HG03575 (cell line): ENCODE measurements at regions not wholly inside any gene's neighbourhood (a gene's known extent, or its start where the extent isn't known, plus 50 kb on each side); places are given as distances from the start of the nearest gene placed in this dataset.
A peak's percentile ranks its signal among the peaks of the same experiment; 100 is the strongest.
"Not testable (repeated sequence)": the region's sequence is repeated elsewhere in the genome, so short reads cannot be mapped to it uniquely, and the experiment has no call there.

ENCODE experiments used
- ATAC-seq: cut with Tn5 transposase; IDR thresholded peaks from one replicate; pipeline ENCODE4 v1.9.1; 2021; ENCODE audit not compliant: unreplicated experiment, insufficient number of reproducible peaks, low FRiP score; ENCODE audit errors: extremely low read depth

DNA sequence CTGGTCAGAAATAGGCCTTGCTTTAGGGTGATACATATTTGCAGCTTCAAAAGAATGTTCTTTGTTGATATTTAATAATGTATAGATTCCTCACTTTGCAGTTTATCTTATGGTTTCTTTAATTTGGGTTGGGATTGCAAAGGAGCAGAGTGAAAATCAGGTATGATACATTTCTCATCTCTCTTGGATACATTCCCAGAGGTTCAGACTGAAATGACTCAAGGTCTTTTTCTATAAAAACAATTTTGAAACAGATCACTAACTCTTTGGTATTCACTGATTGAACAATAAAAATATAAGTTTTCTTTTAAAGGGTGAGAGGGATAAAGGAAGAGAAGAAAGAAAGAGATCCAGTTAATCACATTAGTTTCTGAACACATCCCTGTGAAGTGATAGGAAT lies 606.5 kb upstream of the CAMK1G start:
- no peak for ATAC-seq

DNA sequence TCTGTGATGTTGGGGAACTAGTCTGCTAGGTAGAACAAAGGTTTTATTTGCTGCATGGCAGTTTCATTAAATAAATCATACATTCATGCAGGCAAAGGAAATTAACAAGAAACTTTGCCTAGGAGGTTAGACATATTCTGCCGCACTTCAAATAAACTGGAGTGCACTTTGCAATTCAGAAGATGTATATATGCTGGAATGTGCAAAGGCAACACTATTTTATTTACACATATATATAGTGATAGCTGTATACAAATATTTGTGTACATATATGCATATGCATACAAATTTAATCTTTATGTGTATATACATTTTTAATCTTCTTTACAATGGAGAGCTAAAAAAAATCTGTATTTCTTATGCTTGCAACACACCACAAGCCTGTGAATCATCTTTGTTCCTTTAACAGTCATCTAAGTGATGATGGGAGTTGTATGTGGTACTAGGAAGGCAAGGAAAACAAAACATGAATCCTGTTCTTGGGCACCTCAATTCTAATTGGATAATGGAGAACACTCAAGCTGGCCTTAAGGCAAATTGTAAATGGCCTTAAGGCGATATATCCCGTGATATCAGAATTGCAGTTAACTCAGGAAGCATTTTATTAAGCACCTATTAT lies 605.8 kb upstream of the CAMK1G start:
- no peak for ATAC-seq

DNA sequence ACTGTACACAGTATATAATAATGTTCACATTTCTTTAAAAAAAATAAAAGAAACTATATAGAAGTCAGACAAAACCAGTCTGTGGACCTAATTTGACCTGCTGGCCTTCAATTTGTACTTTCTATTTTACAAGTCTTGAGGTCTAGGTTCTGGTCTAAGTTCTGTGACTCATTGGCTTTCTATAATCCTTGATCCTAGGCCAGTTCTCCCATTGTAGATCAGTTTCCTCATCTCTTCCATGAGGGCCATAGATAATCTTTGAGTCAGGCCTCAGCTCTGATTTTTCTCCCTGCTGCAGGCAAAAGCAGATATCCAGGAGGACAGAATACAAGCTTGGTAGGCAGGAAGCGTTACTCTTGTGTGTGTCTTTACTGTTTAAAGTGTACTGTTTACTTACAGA lies 603.7 kb upstream of the CAMK1G start:
- ATAC-seq, result no peak

DNA sequence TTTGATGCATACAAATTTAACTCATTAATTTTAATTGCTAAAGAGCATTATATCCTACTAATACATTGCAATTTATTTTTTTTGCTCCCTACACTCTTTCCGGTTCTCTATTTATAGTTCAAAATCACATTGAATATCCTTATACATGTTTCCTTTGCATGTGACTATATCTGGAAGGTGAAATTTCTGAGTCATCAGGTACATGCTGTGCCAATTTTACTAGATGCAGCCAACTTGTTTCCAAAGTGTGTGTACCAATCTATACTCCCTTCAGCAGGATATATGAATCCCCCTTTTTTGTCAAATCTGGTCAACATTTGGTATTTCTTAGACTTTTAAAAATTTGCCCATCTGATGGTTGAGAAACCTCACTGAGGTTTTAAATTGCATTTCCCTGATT lies 602.9 kb upstream of the CAMK1G start:
- no peak for ATAC-seq

DNA sequence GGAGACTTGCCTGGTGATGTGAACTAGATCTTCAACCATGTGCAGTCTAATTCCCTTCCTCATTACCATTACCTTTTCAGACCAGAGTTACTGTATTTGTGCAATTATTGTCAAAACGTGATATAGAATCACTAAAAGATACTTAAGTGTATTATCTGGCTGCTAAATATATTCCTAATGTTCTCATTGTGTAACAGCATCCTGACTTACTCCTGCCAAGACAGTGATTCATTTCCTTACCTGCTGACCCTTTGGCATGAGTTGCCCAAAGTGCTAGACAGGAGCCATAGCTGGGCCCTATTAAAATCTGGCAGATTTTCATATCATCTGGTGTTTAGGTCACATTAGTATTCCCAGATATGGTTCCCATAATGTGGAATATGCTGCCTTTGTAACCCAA lies 598.3 kb upstream of the CAMK1G start:
- ATAC-seq, result no peak

DNA sequence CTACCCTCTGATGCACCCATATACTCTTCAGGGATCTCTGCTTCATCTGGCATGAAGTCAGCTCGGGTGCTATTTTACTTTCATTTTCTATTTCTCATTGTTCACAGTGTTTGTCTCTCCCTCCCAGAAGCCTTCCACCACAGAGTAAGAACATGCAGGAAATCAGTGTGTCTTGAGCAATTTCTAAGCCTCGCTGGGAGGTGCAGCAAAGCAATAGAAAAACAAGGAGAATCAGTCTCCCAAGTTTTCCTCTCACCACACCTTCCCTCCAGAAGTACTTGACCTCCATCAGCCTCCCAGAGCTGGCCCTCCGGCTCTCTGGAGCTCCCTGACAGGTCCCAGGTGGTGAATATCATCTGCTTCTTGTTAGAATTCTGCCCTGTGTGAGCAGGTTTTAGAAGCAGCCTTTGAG lies 594.7 kb upstream of the CAMK1G start:
- ATAC-seq, result peak; percentile 95

DNA sequence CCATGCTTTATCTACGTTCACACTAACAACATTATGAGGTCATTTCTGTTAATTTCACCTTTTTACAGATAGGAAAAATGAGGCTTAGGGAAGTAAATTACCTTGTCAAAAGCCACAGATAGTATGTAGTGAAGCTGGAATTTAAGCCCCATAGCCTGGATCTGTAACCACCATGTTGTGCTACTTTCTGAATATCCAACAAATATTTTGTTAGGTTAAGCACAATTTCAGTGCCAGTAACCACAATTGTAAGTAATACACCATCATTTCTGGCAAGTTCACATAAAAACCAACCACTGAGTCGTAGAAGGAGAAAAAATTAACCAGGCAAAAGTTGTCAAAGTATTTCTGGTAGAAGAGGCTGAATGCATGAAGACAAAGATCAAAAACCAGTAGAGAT lies 593.1 kb upstream of the CAMK1G start:
- no peak for ATAC-seq

DNA sequence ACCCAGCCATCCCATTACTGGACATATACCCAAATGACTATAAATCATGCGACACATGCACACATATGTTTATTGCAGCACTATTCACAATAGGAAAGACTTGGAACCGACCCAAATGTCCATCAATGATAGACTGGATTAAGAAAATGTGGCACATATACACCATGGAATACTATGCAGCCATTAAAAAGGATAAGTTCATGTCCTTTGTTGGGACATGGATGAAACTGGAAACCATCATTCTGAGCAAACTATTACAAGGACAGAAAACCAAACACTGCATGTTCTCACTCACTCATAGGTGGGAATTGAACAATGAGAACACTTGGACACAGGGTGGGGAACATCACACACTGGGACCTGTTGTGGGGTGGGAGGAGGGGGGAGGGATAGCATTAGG lies 586.5 kb upstream of the CAMK1G start:
- ATAC-seq, result not testable (repeated sequence)

DNA sequence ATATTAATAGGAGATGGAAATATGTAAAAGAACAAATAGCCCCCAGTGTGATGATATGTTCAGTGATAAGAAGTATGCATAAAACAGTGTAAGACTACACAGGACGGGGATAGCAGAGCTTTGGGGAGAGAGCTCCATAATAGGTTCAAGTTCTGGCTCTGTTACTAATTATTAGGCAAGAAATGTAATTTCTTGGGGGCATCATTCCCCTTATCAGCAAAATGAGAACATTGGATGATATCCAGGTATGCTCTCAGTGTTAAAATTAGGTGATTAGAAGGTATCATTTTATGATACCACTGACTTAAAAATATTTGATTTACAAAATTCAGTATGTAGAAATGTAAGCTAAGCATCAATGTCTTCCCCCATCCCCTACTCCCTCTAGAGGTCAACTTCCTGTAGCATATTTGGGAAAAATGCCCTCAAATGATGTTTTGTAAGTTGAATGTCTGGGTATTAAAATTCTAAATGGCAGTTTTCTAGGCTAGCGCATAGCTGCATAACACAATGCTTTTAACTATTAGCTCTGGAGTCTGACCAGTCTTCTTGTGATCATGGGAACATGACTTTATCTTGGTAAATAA lies 585.7 kb upstream of the CAMK1G start:
- ATAC-seq, result no peak

DNA sequence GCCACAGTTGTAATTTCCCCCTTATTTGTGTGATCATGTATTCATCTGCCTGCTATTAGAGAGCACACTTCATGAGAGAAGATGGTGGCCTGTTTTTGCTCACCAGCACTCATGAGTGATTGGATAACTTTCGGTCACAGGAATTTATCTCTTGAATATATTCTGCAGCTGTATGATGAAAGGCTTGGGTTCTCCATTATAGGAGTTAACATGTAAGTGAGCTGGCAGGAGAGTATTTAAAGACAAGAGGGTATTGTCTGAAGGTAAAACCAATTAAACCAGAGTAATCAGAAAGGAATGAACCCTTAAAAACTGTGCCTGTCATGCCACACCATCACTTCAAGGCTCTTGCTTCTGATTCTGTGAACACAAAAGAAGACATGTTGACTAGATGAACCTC lies 574.9 kb upstream of the CAMK1G start:
- no peak for ATAC-seq

DNA sequence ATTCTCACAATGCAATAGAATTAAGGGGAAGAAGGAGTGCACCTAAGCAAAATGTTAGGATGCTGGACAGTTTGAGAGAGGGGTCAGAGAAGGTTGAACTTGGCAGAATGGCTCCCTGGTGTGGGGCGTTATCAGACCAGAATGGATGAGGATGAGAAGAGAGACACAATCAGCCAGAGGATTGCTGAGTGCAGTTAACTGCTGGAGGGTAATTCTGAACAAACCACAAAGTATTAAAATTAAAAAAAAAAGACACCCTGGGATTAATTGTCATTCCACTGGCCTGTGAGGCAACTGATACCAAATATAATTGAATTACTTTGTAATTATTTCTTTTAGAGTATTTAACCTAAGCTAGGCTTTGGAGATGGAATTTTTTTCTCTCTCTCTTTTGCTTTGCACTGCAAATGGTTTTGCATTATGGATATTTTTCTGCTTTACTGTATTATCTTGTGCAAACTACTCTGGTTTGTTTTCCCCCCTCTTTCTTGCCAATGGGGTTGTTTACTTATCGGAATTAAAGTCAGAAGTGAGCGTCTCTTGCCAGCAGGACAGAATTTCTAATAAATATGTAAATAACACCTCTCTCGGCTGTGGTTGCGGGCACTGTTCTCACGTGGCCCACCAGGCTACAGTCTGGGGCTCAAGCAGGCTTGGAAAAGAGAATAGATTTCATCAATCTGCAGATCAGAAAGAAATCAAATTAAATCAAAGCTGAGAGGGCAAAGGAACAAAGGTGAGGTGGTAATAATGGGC lies 572.9 kb upstream of the CAMK1G start:
- ATAC-seq, result no peak

DNA sequence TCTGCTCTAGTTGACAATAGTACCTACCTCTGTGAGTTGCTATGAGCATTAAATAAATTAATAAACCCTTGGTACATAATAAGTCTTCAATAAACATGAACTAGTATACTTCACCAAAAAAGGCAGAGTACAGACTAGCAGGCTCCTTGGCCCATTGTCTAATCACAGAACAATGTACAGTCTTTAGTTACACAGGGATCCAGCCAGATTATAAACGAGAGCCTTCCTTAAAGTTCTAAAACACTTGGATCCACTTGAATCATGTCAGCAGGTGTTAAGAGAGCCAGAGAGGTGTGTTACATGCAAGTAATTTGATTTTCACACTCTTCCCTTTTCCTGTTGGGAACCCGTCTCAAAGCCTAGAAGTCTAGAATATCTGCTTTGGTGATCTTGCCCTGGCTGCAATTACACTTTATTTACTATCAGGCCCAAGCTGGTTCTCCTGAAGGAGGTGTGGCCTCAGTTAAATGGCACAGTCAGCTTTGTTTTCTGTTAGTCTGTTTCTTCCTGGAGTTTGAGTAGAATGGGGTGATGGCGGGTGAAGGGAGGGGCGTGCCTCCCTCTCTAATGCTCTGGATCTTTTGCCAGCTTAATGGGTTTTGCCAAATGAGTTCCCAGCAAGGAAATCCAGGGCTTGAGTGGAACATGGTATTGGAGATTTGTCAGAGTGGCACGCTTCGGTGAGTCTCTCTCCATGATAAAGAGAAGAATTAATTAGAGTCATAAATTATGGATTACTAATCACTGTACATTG lies 570.9 kb upstream of the CAMK1G start:
- no peak for ATAC-seq

DNA sequence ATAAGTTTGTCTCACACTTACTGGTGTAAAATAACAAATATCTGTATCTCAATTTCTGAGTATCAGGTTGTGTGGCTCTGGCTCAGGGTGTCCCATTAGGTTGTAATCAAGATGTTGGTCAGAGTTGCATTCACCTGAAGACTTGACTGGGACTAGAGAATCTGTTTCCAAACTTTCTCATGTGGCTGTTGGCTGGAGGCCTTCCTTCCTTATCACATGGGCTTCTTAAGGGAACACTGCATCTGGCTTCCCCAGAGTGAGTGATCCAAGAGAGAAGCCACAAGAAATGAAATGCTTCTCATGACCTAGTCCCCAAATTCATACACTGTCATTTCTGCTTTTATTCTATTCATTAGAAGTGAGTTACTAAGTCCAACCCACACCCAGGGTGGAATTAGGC lies 568.4 kb upstream of the CAMK1G start:
- no peak for ATAC-seq

DNA sequence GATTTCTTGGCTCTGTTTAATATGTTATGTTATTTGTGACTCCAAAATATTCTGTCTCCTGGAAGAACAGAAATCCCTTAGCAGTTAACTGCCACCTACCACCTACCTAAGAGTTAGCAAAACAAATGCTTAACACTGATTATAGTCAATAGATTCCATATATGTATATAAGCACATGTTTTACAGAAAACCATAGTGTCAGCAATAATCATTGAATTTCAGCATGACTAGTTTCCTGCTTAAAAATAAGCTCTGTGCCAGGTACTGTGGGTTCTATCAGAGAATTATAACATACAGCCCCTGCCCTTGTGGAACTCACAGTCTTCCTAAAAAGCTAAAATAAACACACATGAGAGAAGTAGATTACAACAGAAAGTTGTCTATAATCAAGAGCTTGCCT lies 561.9 kb upstream of the CAMK1G start:
- no peak for ATAC-seq

DNA sequence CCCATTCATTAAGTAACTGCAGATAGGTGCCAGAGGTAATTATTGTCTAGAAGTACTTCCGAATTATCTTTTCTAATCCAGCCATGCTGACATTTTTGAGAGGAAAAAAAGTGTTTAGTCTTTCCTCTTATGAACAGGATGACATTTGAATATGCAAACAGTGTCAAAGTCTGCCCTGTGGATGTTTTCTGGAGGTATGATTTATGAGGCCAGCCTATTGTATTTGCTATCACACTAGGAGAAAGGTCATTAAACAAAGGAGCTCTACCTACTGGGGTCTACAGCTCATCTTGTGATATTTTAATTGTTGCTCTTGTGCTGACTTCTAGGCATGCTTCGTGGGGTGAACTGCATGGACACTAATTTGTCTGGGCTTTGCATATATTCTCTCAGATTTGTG lies 559.7 kb upstream of the CAMK1G start:
- ATAC-seq, result no peak

DNA sequence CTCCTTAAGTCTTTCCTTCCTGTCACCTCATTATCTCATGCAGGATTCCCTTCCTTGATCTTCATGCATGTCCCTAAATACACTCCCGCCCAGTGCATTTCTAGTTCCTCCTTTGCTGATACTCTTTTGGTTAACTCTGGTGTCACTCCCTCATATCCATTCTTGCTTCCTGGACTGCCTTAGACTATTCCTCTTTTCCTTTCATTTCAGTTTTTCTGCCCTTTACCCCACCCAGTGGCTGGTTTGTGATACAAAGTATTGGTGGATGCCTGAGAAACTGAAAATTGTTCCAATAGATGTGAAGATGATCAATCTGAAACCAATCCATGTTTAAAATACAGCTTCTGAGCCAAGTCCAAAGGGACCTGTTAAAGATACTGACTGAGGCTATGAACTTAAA lies 553.8 kb upstream of the CAMK1G start:
- no peak for ATAC-seq

DNA sequence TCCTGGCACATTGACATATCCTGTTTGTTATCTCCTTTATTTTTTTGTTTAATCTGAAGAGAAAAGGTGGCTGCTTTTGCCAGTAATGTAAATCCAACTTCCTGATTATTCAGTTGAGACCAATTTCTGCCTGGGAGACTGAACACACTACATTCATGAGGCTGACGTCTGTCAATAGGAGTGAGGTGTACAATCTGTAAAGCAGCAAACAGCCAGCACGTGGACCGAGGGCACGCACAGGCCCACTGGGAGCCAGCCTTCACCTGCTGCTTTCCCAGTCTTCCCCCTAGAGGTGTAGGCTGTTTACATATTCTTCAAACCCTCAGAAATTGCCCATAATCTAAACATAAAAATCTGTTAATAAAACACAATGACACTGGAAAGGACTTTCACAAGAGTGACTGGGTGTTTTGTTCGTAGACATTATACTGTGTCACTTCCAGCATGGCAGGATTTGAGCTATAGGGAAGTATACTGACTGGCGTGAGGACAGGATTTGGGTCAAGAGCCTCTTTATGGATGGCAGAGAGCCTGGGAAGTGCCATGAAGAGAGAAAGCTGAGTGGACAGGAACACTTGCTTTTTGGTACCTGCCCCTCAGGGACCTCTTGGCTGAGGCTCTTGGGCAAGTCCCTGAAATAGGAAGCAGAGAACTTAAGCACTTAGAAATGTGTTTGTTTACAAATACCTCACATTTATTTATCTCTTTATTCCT lies 552.9 kb upstream of the CAMK1G start:
- no peak for ATAC-seq

DNA sequence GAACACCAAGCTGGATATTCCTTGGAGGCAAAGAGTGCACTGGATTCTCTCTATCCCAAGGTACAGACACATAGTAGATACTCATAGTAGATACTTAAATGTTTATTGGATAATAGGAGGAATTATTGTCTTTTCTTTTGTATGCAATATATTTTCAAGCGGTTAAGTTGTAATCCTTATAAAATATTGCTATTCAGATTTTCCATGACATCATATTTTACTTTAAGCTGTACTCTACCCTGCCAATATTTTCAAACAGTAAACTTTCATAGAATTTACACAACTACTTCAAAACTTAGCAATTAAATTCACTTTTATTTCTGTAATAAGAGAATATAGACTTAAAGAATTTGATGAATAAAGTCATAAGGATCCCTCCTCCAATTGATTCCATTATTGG lies 546.5 kb upstream of the CAMK1G start:
- no peak for ATAC-seq

DNA sequence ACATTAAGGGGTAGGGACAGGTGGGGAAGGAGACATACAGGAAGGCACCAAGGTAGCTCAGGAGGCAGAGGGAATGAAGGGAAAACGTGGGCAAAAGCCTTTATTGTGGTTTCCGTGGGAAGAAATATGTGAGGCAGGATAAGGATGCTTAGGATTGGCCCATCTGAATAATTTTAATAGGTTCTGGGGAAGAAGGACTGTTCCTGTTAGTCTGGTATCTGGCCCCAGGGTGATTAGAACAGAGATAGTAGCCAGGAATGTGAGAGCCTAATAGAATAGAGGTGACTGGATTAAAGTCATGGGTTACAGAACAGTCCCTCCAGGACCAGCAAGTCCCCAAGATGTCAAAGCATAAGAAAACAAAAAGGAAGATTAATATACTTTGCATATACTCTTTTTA lies 545.2 kb upstream of the CAMK1G start:
- no peak for ATAC-seq
